Lower lobe of right lung (tissue), 2 donors: ENCODE measurements at regions not wholly inside any gene's neighbourhood (a gene's known extent, or its start where the extent isn't known, plus 50 kb on each side); places are given as distances from the start of the nearest gene placed in this dataset.

ENCODE experiments used
- ATAC-seq, 2 donors: fragments of 200-7000 bp; cut with Tn5 transposase; one replicate each; pipeline ENCODE4 v1.9.1; 2020 to 2022; ENCODE audit warnings: mild to moderate bottlenecking in 2 of 2, moderate library complexity in 2 of 2
- DNase-seq: peaks from one replicate; pipeline ENCODE4 v3.0.0-alpha.2; 2020
- H3K27ac ChIP-seq: fragments of 200-600 bp; one replicate; pipeline ENCODE4 v1.8.0; 2022
- H3K27me3 ChIP-seq: fragments of 200-600 bp; one replicate; pipeline ENCODE4 v1.8.0; 2022; ENCODE audit warnings: low read depth
- H3K36me3 ChIP-seq: fragments of 200-600 bp; one replicate; pipeline ENCODE4 v1.8.0; 2022; ENCODE audit warnings: mild to moderate bottlenecking
- H3K4me1 ChIP-seq: fragments of 200-600 bp; one replicate; pipeline ENCODE4 v1.8.0; 2022
- H3K4me3 ChIP-seq: fragments of 200-600 bp; one replicate; pipeline ENCODE4 v1.8.0; 2022; ENCODE audit warnings: mild to moderate bottlenecking
- H3K9me3 ChIP-seq: fragments of 200-600 bp; one replicate; pipeline ENCODE4 v1.8.0; 2022
- intact Hi-C: fragments of 100-400 bp; cut with DNase I; formaldehyde crosslinking; loops from one replicate; pipeline ENCODE4 v1.11.0; 2022
- TF ChIP-seq, protein P1 (sequence below): fragments of 200-600 bp; IDR thresholded peaks from one replicate; pipeline ENCODE4 v1.8.0; 2022; ENCODE audit warnings: antibody characterized with exemption, mild to moderate bottlenecking
- donor health status: DM: no; HTN: yes; CAD: no; lungs with severe emphysema.

DNA sequence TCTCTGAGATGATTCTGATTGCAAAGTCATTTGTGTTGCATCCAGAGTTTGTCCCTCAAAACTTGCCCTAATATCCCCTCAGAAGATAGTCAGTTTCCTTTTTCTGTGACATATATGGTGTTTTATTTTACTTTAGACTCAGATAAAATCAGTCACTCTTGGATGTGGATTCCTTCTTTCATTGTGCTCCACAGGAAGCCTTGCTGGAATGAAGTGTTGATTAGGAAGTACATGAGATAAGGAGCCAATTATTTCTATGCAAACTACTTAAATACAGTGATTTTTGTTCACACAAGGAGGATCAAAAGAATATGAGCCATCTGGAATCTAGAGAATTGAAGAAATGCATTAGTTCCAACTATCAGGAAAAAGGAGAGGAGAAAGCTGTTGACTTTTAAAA is 107.6 kb upstream of the RXFP2 start:
- intact Hi-C loops, result no loop called here
- TF ChIP-seq, protein P1, sequence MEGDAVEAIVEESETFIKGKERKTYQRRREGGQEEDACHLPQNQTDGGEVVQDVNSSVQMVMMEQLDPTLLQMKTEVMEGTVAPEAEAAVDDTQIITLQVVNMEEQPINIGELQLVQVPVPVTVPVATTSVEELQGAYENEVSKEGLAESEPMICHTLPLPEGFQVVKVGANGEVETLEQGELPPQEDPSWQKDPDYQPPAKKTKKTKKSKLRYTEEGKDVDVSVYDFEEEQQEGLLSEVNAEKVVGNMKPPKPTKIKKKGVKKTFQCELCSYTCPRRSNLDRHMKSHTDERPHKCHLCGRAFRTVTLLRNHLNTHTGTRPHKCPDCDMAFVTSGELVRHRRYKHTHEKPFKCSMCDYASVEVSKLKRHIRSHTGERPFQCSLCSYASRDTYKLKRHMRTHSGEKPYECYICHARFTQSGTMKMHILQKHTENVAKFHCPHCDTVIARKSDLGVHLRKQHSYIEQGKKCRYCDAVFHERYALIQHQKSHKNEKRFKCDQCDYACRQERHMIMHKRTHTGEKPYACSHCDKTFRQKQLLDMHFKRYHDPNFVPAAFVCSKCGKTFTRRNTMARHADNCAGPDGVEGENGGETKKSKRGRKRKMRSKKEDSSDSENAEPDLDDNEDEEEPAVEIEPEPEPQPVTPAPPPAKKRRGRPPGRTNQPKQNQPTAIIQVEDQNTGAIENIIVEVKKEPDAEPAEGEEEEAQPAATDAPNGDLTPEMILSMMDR, result no peak
- ATAC-seq (no peak), DNase-seq (no peak)
- Histone ChIP-seq H3K27ac (no peak overlapping the region), H3K9me3 (no peaks in the 10 kb centered on the region), H3K4me3 (no peak overlapping the region), H3K27me3 (no peaks in the 10 kb centered on the region), H3K4me1 (no peaks in the 10 kb centered on the region), H3K36me3 (no peaks in the 10 kb centered on the region)

DNA sequence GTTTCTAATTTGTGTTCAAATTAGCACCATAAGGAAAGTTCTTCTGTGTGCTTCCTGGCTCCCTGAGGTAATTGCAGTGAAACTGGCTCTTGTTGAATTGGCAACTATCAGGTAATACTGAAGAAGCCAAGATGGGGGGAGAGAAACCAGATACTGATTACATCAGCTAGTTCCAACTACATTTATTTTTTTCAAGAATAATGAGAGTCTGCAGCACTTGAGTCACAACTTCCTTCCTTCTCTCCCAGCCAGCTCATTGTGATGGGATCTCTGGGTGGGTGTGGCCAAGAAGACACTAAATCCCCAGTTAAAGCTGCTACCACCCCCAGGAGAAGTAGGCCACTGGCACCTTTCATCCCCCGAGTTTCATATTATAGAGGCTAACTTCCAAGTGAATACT is 100.7 kb upstream of the RXFP2 start:
- Histone ChIP-seq H3K4me3 (no peak overlapping the region), H3K9me3 (no peaks in the 10 kb centered on the region), H3K36me3 (no peaks in the 10 kb centered on the region), H3K27ac (no peak overlapping the region), H3K4me1 (no peaks in the 10 kb centered on the region), H3K27me3 (no peaks in the 10 kb centered on the region)
- DNase-seq (no peak), ATAC-seq (no peak)
- TF ChIP-seq, protein P1, result no peak
- intact Hi-C loops, result no loop called here

DNA sequence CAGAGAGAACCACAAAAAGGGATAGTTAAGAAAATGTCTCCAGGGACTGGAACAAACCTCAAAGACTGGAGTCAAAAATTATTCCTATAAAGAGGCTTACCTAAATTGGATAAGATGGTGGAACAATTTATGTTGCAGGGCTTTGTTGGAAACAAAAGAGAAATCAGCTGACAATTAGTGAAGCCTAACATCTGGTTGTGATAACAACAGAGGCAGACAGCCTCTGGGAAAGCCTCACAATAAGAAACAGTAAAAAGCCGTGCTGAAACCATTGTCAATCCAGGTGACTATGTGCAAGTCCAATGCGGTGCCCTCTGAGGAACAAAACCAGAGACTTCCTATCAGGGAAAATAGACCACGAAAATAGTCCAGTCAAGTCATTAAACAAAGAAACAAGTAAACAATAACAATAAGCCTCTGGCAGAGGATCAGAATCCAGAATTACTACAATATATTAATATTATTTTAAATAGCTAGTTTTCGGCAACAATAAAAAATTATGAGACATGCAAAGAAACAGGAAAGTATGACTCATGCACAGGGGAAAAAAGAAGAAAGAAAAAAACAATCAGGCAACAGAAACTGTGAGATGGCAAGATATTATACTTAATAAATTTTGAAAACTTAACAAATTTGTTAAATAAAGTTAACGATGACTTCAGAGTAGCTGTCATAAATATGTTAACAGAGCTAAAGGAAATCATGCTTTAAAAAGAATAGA is 99.7 kb upstream of the RXFP2 start:
- TF ChIP-seq, protein P1, result no peak
- Histone ChIP-seq H3K36me3 (no peaks in the 10 kb centered on the region), H3K27me3 (no peaks in the 10 kb centered on the region), H3K4me1 (no peaks in the 10 kb centered on the region), H3K9me3 (no peaks in the 10 kb centered on the region), H3K27ac (no peak overlapping the region), H3K4me3 (no peak overlapping the region)
- intact Hi-C loops, result no loop called here
- no peak for DNase-seq
- ATAC-seq, result no peak

DNA sequence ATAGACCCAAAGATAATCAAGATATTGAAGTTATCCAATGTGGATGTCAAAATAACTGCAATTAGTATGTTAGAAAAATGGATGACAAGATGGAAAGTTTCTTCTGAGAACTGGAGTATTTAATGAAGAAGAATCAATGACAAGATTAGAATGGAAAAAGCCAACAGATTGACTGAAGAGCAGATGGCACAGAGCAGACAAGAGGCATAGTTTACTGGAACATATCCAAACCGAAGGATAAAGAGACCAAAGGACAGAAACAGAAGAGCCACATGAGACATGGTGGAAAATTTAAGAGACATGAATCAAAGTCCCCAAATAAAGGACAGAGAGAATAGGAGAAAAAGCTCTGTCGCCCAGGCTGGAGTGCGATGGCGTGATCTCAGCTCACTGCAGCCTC is 89.6 kb upstream of the RXFP2 start:
- no peak overlapping the region for H3K27ac ChIP-seq
- H3K9me3 ChIP-seq, result no peaks in the 10 kb centered on the region
- DNase-seq, result no peak
- H3K27me3 ChIP-seq, result no peaks in the 10 kb centered on the region
- TF ChIP-seq, protein P1, result no peak
- intact Hi-C loops, result no loop called here
- no peak overlapping the region for H3K4me3 ChIP-seq
- no peaks in the 10 kb centered on the region for H3K36me3 ChIP-seq
- H3K4me1 ChIP-seq, result no peaks in the 10 kb centered on the region
- ATAC-seq, result no peak

DNA sequence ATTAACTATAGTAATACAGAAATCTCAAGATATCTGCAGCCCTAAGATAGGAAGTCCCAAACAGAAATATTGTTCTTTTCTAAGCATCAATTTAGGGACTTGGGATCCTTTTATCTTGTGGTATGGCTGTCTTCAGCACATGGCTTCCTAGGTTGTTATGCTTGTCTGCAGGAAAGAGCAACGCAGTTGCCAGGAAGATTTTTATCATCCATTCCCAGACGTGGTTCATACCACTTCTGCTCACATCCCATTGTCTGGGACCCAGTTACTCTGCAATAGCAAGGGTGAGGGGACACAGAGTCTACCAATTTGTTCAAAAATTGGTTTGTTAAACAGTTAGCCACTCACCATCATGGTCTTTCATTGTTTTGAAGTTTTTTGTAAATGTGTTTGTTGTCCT is 85.6 kb upstream of the RXFP2 start:
- no peak for ATAC-seq
- Histone ChIP-seq H3K36me3 (no peaks in the 10 kb centered on the region), H3K4me3 (no peak overlapping the region), H3K9me3 (no peaks in the 10 kb centered on the region), H3K4me1 (no peaks in the 10 kb centered on the region), H3K27ac (no peak overlapping the region), H3K27me3 (no peaks in the 10 kb centered on the region)
- intact Hi-C loops, result no loop called here
- DNase-seq, result no peak
- TF ChIP-seq, protein P1, result no peak
